Stimulated activated CD8-positive, alpha-beta memory T cell treated with anti-CD3 and anti-CD28 coated beads, Interleukin-7, amount 100 ng/mL, for 24 hours (primary cell): ENCODE measurements at regions not wholly inside any gene's neighbourhood (a gene's known extent, or its start where the extent isn't known, plus 50 kb on each side); places are given as distances from the start of the nearest gene placed in this dataset.

ENCODE experiments used
- DNase-seq: peaks from one replicate; pipeline ENCODE4 v3.0.0-alpha.2; 2020; ENCODE audit warnings: low read depth

GRCh38 chr9:80223897-80224296 lies 652.1 kb downstream of the TLE4 start:
- no peak for DNase-seq

GRCh38 chr9:80222466-80223169 lies 650.9 kb downstream of the TLE4 start:
- DNase-seq: no peak

DNA sequence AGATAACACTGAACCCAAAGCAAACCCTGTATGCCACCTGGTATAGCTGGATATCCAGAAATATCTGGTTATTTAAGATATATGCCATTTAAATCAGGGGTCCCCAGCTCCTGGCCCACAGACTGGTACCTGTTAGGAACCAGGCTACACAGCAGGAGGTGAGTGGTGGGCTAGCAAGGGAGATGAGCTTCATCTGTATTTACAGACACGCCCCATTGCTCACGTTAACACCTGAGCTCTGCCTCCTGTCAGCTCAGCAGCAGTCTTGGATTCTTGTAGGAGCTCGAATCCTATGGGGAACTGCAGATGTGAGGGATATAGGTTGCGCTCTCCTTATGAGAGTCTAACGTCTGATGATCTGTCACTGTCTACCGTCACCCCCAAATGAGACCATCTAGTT lies 646.6 kb downstream of the TLE4 start:
- no peak for DNase-seq

DNA sequence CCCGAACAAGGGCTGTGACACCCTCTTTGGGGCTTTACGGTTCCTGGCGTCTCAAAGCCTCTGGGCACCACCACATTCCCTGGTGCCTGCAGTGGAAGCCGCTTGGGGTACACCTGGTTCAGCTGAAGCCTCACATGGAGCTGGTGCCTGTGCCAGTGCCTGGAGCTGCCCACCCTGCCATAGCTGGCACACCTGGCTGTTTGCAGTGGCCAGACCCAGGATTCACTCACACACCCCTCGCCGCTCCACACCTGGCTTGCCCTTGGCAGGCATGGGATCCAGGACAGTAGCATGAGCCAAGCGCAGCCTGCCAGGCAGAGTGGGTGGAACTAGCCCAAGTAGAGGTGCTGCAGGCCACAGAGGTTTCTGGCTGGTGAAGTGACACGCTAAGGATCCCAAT lies 641.8 kb downstream of the TLE4 start:
- no peak for DNase-seq

- no peak for DNase-seq
Observed at GRCh38 chr9:80208696-80209095, 636.9 kb downstream of the TLE4 start.

GRCh38 chr9:80204054-80204453 lies 632.3 kb downstream of the TLE4 start:
- no peak for DNase-seq

- DNase-seq: no peak
Observed at GRCh38 chr9:80197661-80198060, 625.9 kb downstream of the TLE4 start.

GRCh38 chr9:80191108-80191507 lies 619.3 kb downstream of the TLE4 start:
- no peak for DNase-seq

GRCh38 chr9:80188579-80188978 lies 616.8 kb downstream of the TLE4 start:
- DNase-seq: no peak

GRCh38 chr9:80185112-80185738 lies 613.5 kb downstream of the TLE4 start:
- no peak for DNase-seq

- no peak for DNase-seq
Observed at GRCh38 chr9:80177949-80178480, 606.2 kb downstream of the TLE4 start.

GRCh38 chr9:80175286-80176150 lies 603.8 kb downstream of the TLE4 start:
- DNase-seq: no peak

GRCh38 chr9:80163889-80164288 lies 592.1 kb downstream of the TLE4 start:
- no peak for DNase-seq

GRCh38 chr9:80158554-80159170 lies 586.9 kb downstream of the TLE4 start:
- DNase-seq: no peak

GRCh38 chr9:80158131-80158530 lies 586.4 kb downstream of the TLE4 start:
- no peak for DNase-seq

DNA sequence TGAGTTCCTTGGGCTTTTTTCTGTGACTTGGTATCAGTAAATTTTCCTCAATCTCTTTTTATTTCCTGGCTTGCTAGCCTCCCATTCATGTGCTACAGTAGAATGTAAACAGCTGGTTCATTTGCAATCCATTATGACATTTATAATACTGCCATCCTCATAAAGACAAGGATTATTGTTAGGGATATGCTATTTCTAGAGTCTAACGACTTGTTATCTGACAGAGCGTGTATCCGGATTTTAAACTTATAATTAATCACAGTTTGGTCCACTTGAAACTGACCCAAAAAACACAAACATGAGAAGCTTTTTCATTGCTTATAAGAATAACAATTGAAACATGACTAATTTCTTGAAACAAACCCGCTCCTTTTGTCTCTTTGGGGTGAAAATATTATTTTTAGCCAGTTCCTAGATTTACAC lies 585.8 kb downstream of the TLE4 start:
- no peak for DNase-seq

DNA sequence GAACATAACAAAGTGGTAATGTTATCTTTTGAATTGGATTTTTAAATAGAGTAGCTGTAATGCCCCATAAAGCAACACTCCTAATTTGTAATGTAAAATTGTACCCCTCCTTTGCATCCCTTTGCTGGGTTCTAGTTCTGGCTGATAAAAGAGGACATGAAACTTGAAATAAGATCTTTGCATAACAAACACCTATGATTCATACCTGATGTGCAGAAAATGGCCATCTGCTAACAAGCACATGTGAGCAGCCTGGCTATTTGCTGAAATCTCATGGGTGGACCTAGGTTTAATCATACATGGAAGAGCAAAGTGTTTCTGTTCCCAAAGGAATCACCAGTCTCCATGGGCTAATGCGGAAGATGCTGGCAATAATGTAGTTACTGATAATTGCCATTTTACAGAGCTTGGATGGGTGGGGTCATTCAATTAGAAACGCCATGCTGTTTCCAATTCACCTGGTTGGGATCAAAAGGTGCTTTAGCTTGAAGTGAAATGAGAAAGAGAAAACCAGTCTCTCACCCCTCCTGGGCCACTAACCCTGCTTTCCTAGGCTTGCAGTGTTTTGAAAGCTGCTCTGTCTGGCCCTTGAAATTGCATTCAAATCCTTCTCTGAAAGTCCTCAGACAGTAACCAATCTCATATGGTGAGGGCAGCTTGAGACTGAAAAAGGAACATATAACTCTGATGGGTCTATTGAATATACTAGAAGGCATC lies 585.1 kb downstream of the TLE4 start:
- no peak for DNase-seq

DNA sequence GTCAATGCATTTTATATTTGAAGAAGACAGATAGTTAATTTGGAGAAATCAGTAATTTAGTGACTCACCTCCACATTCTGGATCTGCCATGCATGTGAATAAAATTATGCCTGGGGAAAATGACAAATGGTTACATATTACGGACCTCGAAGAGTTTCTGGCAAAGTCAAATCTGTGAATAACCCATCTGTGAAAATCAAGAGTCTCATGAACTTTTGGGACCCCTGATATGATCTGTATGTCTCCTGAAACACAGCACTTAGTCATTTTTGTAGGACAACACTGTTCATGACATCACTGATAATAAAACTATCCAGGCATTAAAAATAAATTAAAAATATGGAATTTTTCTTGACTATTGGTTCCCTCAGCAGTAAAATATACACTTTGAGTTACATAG lies 584.5 kb downstream of the TLE4 start:
- no peak for DNase-seq

DNA sequence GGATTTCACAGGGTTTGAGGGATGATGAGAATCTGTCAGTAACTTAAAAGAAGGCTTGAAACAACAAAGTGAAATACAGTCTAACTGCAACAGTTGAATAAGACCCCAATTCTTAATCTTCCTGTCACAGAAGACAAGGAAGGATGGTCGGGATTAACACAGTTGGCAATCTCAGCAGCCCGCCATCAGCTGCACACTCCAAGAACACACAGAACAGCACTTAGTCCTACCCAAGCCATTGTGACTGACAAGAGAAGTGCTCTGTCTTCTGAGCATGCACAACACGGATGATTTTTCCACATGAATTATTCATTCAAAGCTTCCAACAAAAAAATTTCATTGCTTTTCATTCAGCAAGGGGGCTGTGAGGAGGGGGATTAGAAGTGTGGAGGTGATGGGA lies 576.1 kb downstream of the TLE4 start:
- no peak for DNase-seq

DNA sequence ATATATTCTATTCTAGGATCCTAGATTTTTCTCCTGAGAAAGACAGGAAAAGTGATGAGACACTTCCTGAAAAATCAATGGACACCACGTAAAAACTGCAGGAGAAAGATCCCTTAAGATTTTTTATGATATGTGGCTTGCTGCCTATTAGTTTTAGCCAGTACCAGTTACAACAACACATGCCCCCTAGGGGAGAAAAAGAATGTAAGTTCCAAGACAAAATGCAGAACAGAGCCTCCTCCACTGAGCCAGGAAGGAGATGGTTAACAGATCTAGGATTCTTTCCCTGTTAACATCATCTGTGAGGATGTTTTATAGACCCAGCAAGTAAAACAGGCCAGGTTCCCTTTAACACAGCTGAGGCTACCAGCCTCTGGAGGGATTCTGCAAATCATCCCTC lies 574.7 kb downstream of the TLE4 start:
- no peak for DNase-seq

DNA sequence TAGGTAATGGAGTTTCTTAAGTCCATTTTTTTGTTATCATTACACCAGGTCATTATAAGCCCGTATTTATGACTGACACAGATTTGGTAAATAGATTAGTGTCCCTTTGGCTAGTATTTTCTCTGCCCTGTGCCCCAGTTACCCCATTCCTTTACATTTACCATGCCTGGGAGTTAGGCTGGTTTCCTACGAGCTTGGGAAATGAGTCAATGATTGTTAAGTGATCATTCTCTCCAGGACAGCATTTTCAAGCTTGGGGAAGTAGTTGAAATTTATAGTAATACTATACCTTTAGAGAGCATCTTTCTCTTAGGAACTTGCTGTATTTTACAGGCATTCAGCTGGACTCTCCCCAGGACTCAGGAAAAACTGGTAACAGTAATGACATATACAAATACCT lies 573.1 kb downstream of the TLE4 start:
- DNase-seq: no peak

DNA sequence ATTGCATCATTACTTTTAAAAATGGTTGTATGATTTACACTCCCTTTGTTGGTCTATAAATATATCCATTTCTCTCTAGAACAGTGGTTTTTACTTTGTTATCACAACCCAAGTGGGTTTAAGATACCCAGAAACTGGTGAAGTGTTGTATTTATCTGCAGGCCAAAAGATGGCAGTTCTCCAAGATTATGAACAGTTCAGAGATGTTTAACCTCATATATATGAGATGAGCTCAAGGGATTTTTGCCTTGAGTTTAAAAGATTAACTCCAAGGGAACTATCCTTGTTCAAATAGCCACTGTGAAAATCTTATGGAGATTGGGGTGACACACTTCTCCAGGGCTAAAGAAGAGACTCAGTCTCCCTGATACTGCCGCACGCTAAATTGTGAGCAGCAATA lies 572.6 kb downstream of the TLE4 start:
- DNase-seq: no peak
